NCI-H1694 treated with DMSO at 0.1 percent for 48 hours (cell line): ENCODE measurements at regions not wholly inside any gene's neighbourhood (a gene's known extent, or its start where the extent isn't known, plus 50 kb on each side); places are given as distances from the start of the nearest gene placed in this dataset.
"Not testable (repeated sequence)": the region's sequence is repeated elsewhere in the genome, so short reads cannot be mapped to it uniquely, and the experiment has no call there.

Source experiments
- DNase-seq: peaks from one replicate; lab custom pipeline; 2025; lab: John Stamatoyannopoulos, UW

DNA sequence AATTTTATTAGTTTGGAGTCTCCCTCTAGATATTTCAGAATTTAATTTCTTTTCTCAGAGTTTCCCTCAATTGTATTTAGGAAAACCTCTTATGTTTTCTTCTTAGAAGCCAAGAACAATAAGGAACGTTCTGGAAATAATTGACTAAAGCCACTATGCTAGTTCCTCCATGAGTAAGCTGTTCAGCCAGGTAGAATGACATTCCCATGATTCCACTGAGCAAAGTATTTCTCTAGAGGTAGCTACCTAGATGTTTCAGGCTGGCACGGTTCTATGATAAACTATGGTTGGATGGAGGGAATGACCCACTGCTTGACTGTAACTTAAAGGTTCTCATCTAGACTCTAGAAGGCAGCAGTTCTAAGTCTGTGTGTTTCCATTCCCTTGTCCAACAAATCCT is 62.4 kb downstream of the CLDN17 start:
- no peak for DNase-seq

DNA sequence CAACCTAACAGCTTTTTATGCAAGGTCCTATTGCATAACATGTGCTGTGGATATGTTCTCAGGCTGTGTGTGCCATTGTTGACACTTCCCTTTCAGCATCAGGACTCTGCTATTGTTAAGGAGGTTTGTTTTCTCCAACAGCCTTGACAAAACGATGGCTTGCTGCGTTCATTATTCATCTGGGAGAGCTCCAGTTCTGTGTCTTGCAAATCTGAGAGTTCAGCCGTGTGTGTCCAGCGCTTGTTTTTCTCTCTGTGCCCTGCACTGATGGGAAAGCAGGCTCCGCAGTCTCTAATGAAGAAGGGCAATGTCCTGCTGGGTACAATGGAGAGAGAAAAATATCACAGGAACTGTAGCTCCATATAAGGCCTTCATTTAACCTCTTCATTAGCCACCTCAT is 63.7 kb downstream of the CLDN17 start:
- DNase-seq, result no peak

- no peak for DNase-seq
Observed at GRCh38 chr21:30101967-30102366, 64.6 kb downstream of the CLDN17 start.

DNA sequence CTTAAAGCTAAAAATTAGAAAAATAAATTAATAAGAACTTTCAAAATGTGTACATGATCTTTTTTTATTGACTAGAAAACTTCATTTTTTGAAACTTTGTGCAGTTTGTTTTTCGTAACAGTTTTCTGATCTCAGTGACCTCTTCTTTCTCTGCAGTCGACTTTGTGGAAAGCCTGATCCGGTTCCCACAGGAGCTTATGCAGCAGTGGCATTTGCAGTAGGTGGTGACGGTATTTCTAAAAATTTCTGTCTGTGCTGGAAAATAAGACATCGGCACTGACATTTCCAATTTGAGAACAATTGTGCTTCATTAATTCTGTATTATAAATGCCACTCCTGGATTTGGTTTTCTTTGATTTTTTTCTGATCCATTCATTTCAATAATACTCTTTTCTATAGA is 68.8 kb downstream of the CLDN17 start:
- no peak for DNase-seq

DNA sequence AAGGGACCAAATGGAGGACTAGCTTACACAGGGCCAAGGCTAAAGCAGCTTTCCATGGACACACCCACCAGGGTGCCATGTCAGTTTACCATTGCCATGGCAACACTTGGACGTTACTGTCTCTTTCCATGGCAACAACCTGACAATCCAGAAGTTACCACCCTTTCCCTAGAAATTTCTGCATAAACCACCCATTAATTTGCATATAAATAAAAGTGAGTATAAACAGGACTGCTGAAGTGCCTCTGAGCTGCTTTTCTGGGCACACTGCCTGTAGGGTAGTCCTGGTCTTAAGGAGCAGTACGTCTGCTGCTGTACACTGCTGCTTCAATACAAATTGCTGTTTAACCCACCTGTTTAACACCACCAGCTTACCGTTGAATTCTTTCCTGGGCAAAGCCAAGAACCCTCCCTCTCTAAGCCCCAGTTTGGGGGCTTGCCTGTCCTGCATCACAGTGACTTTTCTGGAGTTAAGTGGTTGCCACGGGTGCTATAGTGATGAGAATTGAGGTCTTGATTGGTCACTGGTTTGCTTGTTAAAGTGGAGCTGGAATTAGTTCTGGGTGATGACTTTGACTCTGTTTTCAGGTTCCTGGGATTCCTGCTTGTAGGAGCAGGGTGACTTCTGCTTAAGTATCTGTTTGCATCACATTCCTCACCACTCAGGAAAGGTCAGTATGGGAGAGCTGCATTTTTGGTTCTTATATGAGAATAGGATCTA is 83.2 kb downstream of the CLDN17 start:
- no peak for DNase-seq

- DNase-seq, result no peak
Observed at GRCh38 chr21:30081506-30081905, 85.1 kb downstream of the CLDN17 start.

GRCh38 chr21:30072496-30072895 is 94.1 kb downstream of the CLDN17 start:
- DNase-seq, result no peak

DNA sequence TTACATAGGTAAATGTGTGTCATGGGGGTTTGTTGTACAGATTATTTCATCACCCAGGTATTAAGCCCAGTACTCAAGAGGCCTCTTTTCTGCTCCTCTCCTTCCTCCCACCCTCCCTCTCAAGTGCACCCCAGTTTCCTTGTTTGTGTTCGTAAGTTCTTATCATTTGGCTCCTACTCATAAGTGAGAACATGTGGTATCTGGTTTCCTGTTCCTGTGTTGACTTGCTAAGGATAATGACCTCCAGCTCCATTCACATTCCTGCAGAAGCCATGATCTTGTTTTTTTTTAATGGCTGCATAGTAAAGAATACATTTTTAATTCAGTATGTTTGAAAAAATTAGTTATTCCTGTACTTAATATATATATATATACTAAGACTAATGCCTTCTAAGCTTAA is 107.7 kb downstream of the CLDN17 start:
- no peak for DNase-seq

DNA sequence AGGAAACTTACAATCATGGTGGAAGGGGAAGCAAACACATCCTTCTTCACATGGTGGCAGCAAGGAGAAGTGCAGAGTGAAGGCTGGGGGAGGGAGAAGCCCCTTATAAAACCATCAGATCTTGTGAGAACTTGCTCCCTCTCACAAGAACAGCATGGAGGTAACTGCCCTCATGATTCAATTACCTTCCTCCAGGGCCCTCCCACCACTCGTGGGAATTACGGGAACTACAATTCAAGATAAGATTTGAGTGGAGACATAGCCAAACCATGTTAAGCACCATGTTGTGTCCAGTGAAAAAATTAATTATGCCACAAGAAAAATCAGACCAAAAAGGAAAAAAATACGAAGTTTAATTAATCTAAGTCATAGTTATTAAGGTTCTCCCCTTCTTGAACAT is 109.5 kb downstream of the CLDN17 start:
- no peak for DNase-seq

- DNase-seq, result no peak
Observed at GRCh38 chr21:30048570-30048969, 108.8 kb upstream of the GRIK1 start.

DNA sequence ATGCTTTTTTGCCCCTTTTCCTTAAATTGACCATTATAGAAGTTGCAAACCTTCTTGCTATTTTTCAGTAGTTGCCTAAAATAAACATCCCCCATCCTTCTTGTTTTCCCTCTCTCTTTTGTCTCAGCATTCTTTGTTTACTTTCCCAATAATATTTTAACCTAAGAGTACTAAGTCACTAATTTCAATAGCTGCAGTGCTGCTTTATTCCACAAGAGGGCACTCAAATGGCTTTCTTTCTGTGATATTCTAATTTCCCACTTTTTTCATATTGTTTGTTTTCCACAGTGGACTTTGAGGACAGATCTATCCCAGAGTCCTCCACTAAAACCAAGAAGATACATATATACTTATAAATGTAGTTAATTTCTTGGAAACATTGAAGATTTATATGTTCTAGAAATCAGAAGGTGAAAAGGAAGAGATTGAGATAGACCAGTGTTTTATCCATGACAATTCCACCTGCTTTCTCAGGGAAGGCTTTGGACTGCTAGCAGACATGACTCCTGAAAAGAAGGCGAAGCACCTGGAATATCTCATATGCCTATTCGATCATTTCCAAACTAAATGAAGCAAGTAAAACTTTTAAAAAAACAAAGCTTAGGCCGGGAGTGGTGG is 104.8 kb upstream of the GRIK1 start:
- DNase-seq, result peak; percentile 11

GRCh38 chr21:30042443-30042842 is 102.6 kb upstream of the GRIK1 start:
- DNase-seq, result no peak

- DNase-seq, result no peak
Observed at GRCh38 chr21:30033441-30033840, 93.6 kb upstream of the GRIK1 start.

DNA sequence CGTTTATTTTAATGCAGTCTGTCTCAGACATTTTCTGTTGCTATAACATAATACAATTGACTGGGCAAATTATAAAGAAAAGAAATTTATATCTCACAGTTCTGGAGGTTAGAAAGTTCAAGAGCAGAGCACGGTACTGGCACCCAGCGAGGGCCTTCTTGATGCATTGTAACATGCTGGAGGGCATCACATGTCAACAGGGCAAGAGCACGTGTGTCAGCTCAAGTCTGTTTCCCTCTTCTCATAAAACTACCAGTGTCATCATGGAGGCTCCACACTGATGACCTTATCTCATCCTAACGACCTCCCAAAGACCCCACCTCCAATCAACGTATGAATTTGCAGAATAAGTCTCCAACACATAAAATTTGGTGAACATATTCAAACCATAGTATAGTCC is 90.6 kb upstream of the GRIK1 start:
- no peak for DNase-seq

GRCh38 chr21:30028537-30028936 is 88.7 kb upstream of the GRIK1 start:
- DNase-seq, result no peak

DNA sequence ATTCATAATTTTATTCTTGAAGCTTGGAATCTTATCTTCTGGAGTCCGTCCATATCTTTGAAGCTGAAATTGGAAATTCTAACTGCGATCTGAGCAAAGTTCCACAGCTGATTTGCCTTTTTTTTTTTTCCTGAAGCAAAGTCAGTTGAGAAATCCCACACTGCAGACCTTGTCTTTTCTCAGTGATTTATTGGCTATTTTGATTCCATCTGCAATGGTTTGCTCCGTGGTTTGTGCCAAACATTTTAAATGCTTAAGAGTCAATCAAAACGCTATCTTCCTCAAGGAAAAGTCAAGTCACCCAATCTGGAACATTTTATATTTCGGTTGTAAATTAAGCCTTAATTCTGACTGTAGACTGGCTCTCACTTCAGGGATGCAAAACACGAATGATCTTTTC is 88.2 kb upstream of the GRIK1 start:
- no peak for DNase-seq

DNA sequence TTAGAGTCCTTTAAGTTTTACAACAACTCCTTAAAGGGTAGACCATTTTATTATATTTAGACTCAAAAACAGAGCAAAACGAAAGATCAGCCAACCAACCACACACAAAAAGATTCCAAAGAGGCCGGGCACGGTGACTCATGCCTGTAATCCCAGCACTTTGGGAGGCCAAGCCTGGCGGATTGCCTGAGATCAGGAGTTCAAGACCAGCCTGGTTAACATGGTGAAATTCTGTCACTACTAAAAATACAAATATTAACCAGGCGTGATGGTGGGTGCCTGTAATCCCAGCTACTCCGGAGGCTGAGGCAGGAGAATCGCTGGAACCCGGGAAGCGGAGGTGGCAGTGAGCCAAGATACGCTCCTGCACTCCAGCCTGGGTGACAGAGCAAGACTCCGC is 83.3 kb upstream of the GRIK1 start:
- not testable (repeated sequence) for DNase-seq

DNA sequence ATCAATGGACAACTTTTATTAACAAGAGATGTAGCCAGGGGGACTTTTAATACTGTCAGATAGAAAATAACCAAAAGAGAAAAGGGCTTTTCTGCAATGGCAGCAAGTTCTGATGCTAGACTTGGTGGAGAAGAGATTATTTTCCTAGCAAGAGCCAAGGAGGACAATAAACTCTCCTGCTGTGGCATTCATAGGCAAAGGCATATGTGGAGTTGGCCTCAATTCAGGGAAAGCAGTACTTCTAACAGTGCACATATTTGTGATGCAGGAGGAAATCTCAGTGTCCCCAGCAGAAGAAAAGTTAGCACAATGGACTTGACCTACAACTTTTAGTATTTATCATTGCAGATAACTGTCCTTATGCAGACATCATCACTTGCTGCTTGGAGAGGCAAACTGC is 75.1 kb upstream of the GRIK1 start:
- no peak for DNase-seq

DNA sequence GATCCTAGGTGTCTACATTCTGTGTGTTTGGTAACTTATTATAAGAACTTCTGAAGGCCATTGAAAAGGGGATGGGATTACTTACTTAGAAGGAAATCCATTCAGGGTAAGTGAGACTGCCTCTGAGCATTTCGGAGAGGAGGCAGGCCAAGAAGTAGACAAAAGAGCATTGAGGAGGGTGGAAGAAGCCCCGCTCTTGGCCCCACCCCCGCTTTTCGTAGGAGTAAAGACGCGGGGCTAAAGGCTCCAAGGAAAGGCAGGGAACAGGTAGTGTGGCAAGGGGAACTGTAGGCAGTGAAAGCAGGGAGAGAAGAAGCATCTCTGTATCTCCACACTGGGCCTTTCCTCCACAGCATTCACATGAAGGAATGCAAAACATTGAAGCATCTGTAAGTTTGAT is 51.8 kb upstream of the GRIK1 start:
- no peak for DNase-seq

GRCh38 chr21:29989634-29990234 is 49.9 kb upstream of the GRIK1 start:
- no peak for DNase-seq
